ENCODE measurements at regions not wholly inside any gene's neighbourhood (a gene's known extent, or its start where the extent isn't known, plus 50 kb on each side); places are given as distances from the start of the nearest gene placed in this dataset.

DNA sequence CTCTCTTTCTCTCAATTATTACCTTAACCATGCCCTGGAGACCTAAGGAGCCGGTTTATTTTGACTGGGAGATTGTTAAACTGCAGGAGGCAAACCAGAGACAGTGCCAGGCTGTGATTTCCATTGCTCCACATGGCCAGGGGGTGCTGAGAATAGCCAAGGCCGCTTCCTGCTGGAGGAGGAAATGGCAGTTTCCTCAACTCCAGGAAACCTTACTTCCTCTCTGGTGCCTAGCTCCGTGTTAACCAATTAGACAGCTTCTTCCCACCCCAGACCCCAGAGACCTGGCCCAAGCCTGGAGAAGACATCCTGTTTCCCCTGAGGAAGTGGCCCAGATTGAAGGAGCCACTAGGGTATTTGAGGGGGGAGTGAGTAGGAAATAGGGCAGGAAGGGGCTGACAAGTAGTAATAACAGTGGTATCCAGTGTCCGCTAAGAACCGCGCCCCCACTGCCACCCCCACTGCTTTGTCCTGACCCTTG is 161.2 kb downstream of the PLPP3 start:
- Mint-ChIP-seq H3K9me3 (no peaks in the 10 kb centered on the region), H3K4me1 (peaks cover 15% of the 10 kb centered on the region), H3K36me3 (no peaks in the 10 kb centered on the region), H3K27me3 (ENCODE audit: low read depth in 3 of 3) (peaks cover 11 to 16% (median 12%) of the 10 kb centered on the region in 3 donors), H3K4me3 (no peak overlapping the region), H3K27ac (peak overlapping the region in 2 of 7 donors; percentile 7 to 63)
- WGBS (ENCODE audit: insufficient coverage): no CpG with 5 or more reads among the region's 6 CpGs
- no peak overlapping the region for H2AFZ ChIP-seq (ENCODE audit: insufficient read depth, low read depth, low read length, poor library complexity, severe bottlenecking)
- DNase-seq: no peak
- H3K36me3 ChIP-seq (replicated peaks in 1 of 2; ENCODE audit: control insufficient read depth in 1 of 2, insufficient read depth in 2 of 2, low read length in 2 of 2): no peaks in the 10 kb centered on the region
- peaks cover 8 to 10% of the 10 kb centered on the region in 2 donors for H3K4me1 ChIP-seq (ENCODE audit: control insufficient read depth in 1 of 2, insufficient read depth in 2 of 2, low read length in 2 of 2)
- TF ChIP-seq CTCF (IDR thresholded peaks at IDR 0.05): no peak
- H3K79me2 ChIP-seq (ENCODE audit: insufficient read depth, low read length): no peaks in the 10 kb centered on the region
- H3K27ac ChIP-seq (ENCODE audit: low read depth in 1 of 2, low read length in 2 of 2): no peak overlapping the region
- H3K4me2 ChIP-seq (replicated peaks; ENCODE audit: extremely low read depth, low read length, poor library complexity, severe bottlenecking): no peak overlapping the region
- H3K9me3 ChIP-seq (replicated peaks in 1 of 2; ENCODE audit: control insufficient read depth in 1 of 2, insufficient read depth in 1 of 2, low read length in 2 of 2): no peaks in the 10 kb centered on the region
- intact Hi-C loops (cut with micrococcal nuclease): loop anchor here in 1 of 2 donors (10.0 kb wide), 1 partner anchor 157 kb away; the partner anchor contains the start of gene PLPP3
- H3K27me3 ChIP-seq (ENCODE audit: control insufficient read depth in 2 of 2, insufficient read depth in 2 of 2, low read length in 2 of 2): peaks cover 0 to 4% of the 10 kb centered on the region in 2 donors
- no peak overlapping the region for H3K4me3 ChIP-seq (replicated peaks in 1 of 3; ENCODE audit: low read depth in 2 of 3, low read length in 3 of 3)
- H3K9ac ChIP-seq (ENCODE audit: insufficient read depth, low read length, poor library complexity, severe bottlenecking): no peak overlapping the region
- H4K20me1 ChIP-seq (ENCODE audit: insufficient read depth, low read length): no peaks in the 10 kb centered on the region

GRCh38 chr1:56417646-56418045 is 161.7 kb downstream of the PLPP3 start:
- intact Hi-C loops (cut with micrococcal nuclease): loop anchor here in 1 of 2 donors (10.0 kb wide), 1 partner anchor 157 kb away; the partner anchor contains the start of gene PLPP3
- 92% methylated on average over 4 of the region's 4 CpGs for WGBS (ENCODE audit: insufficient coverage)
- no peaks in the 10 kb centered on the region for H3K9me3 Mint-ChIP-seq
- H3K27me3 Mint-ChIP-seq (ENCODE audit: low read depth in 3 of 3): peaks cover 12 to 16% (median 12%) of the 10 kb centered on the region in 3 donors
- Histone ChIP-seq H3K4me3 (replicated peaks in 1 of 3; ENCODE audit: low read depth in 2 of 3, low read length in 3 of 3) (no peak overlapping the region), H3K79me2 (ENCODE audit: insufficient read depth, low read length) (no peaks in the 10 kb centered on the region), H3K36me3 (replicated peaks in 1 of 2; ENCODE audit: control insufficient read depth in 1 of 2, insufficient read depth in 2 of 2, low read length in 2 of 2) (no peaks in the 10 kb centered on the region), H3K9ac (ENCODE audit: insufficient read depth, low read length, poor library complexity, severe bottlenecking) (no peak overlapping the region), H3K27me3 (ENCODE audit: control insufficient read depth in 2 of 2, insufficient read depth in 2 of 2, low read length in 2 of 2) (peaks cover 0 to 4% of the 10 kb centered on the region in 2 donors), H3K4me1 (ENCODE audit: control insufficient read depth in 1 of 2, insufficient read depth in 2 of 2, low read length in 2 of 2) (peaks cover 7 to 9% of the 10 kb centered on the region in 2 donors), H2AFZ (ENCODE audit: insufficient read depth, low read depth, low read length, poor library complexity, severe bottlenecking) (no peak overlapping the region), H3K27ac (ENCODE audit: low read depth in 1 of 2, low read length in 2 of 2) (no peak overlapping the region), H3K4me2 (replicated peaks; ENCODE audit: extremely low read depth, low read length, poor library complexity, severe bottlenecking) (no peak overlapping the region), H4K20me1 (ENCODE audit: insufficient read depth, low read length) (no peaks in the 10 kb centered on the region), H3K9me3 (replicated peaks in 1 of 2; ENCODE audit: control insufficient read depth in 1 of 2, insufficient read depth in 1 of 2, low read length in 2 of 2) (no peaks in the 10 kb centered on the region)
- peaks cover 15% of the 10 kb centered on the region for H3K4me1 Mint-ChIP-seq
- no peaks in the 10 kb centered on the region for H3K36me3 Mint-ChIP-seq
- H3K4me3 Mint-ChIP-seq: no peak overlapping the region
- DNase-seq: peak in 1 of 3 donors; percentile 5
- H3K27ac Mint-ChIP-seq: peak overlapping the region in 2 of 7 donors; percentile 7 to 63
- TF ChIP-seq CTCF (IDR thresholded peaks at IDR 0.05): no peak

Data from CD14-positive monocyte (primary cell).